Smooth muscle cell of the brain vasculature (primary cell): ENCODE measurements at regions not wholly inside any gene's neighbourhood (a gene's known extent, or its start where the extent isn't known, plus 50 kb on each side); places are given as distances from the start of the nearest gene placed in this dataset.
"Not testable (repeated sequence)": the region's sequence is repeated elsewhere in the genome, so short reads cannot be mapped to it uniquely, and the experiment has no call there.

Experiments used
- DNase-seq: peaks from one replicate; pipeline ENCODE4 v3.0.0-alpha.2; 2012; ENCODE audit warnings: low read depth, low spot score

GRCh38 chr5:62152394-62153087, 153.5 kb upstream of the KIF2A start:
- no peak for DNase-seq

DNA sequence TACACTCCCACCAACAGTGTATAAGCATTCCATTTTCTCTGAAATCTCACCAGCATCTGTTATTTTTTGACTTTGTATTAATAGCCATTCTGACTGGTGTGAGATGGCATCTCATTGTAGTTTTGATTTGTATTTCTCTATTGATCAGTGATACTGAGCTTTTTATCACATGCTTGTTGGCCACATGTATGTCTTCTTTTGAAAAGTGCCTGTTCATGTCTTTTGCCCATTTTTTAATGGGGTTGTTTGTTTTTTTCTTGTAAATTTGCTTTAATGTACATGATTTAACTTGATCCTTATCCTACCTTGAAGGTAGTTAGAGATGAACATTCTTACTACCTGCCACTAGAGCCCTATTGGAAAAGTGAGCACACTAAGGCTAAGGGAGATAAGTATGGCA, 151.2 kb upstream of the KIF2A start:
- no peak for DNase-seq

DNA sequence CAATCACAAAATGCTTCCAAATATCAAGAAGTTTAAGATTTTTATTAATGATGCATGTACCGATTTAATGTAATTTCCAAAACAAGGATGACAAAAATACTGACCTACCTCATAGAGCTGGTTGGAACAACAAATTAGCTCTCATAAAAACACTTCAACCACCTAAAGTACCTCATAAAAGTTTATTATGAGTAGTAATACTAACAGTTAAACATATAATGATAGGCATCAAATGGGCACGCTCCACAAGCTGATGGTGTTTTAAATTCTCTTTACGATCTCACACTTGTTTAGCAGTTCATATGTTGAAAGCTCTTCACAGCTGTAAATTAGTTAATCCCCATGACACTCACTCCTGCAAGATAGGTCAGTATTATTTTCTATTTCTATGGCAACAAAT, 150.0 kb upstream of the KIF2A start:
- DNase-seq: no peak

- no peak for DNase-seq
Measured at GRCh38 chr5:62167561-62168057, 138.4 kb upstream of the KIF2A start.

- no peak for DNase-seq
Measured at GRCh38 chr5:62168506-62169281, 137.3 kb upstream of the KIF2A start.

- no peak for DNase-seq
Measured at GRCh38 chr5:62178258-62178657, 127.7 kb upstream of the KIF2A start.

DNA sequence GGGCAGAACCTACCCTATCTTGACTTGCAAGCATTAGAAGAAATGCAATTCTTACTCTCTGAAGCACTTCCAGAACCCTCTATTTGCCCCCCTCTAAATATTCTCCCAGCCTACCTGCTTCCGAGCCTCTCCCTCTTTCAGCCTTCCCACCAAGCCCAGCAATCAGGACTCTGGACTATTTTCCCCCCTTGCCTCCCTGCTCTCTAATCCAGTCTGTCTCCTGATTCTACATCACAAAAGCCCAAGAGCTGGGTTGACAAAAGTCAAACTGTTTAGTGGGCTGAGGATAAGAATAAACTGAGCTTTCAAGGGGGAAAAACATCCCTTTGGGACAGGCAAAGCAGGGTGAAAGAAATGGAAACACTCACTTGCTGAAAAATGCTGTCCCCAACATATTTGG, 123.2 kb upstream of the KIF2A start:
- no peak for DNase-seq

DNA sequence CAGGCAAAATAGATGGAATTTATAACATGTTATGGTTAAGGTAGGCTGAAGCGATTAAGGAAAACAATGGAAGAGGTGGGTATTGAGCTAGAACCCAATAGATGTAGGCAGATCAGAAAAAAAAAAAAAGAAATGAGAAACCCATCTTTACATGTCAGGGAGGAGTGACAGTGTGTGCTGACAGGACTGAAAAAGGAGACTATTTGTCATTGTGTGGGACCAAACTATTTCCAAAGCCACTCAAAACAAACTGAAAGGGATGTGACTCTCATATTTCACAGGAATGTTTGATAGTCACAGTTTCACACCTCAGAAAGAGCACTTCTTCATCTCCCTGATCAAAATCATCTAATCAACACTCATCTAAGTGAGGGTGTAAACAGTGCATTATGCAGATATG, 122.3 kb upstream of the KIF2A start:
- DNase-seq: no peak

- DNase-seq: no peak
Measured at GRCh38 chr5:62184444-62184843, 121.6 kb upstream of the KIF2A start.

- DNase-seq: no peak
Measured at GRCh38 chr5:62190173-62190572, 115.8 kb upstream of the KIF2A start.

DNA sequence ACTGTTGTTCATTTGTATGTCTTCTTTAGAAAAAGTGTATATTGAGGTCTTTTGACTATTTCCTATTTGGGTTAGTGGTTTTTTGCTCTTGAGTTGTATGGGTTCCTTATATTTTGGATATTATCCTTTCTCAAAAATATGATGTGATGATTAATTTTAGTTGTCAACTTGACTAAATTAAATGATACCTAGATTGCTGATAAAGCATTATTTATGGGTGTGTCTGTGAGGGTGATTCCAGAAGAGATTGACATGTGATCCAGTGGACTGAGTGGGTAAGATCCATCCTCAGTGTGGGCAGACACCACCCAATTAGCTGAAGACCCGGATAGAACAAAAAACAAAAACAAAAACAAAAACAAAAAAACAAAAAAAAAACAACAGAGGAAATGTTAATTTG, 115.1 kb upstream of the KIF2A start:
- no peak for DNase-seq

GRCh38 chr5:62192958-62193357, 113.0 kb upstream of the KIF2A start:
- DNase-seq: no peak

DNA sequence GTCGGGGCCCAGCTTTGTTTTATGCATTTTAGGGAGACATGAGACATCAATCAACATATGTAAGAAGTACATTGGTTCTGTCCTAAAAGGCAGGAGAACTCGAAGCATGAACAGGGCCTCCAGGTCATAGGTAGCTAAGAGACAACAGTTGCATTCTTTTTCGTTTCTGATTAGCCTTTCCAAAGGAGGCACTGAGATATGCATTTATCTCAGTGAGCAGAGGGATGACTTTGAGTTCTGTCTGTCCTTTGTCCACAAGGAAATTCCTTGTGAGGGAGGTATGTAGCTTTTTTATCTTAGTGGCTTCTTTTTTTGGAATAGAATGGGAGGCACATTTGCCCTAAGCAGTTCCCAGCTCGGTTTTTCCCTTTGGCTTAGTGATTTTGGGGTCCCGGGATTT, 109.5 kb upstream of the KIF2A start:
- DNase-seq: not testable (repeated sequence)

GRCh38 chr5:62197697-62198096, 108.3 kb upstream of the KIF2A start:
- DNase-seq: no peak

- no peak for DNase-seq
Measured at GRCh38 chr5:62198421-62198820, 107.6 kb upstream of the KIF2A start.

GRCh38 chr5:62199792-62200716, 106.0 kb upstream of the KIF2A start:
- DNase-seq: no peak

- no peak for DNase-seq
Measured at GRCh38 chr5:62206150-62206829, 99.7 kb upstream of the KIF2A start.

DNA sequence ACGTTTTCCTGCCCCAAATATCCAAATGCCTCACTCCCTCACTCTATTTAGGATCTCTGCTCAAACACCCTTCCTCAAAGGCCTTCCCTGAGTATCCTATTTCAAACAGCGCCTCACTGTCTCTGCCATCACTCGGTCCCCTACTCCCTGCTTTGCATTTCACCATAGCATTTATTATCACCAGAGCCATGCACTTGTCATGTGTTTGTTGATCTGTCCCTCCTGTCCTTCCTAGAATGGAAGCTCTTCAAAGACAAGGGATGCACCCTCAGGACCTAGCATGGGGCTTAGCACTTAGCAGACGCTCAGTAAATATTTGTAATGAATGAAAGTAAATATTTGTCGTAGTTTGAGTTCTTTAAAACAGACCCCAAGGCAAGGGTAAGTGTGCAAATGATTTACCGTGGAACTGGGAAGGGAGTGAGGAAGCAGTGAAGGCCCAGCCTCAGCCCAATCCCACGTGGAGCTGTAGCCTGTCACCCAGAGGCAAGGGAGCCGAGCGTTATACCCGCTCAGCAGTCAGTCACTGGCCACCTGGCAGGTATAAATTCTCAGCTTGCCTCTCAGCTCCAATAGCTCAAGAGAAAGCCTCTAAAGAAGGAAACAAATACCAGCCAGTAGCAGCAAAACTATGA, 97.7 kb upstream of the KIF2A start:
- DNase-seq: no peak

DNA sequence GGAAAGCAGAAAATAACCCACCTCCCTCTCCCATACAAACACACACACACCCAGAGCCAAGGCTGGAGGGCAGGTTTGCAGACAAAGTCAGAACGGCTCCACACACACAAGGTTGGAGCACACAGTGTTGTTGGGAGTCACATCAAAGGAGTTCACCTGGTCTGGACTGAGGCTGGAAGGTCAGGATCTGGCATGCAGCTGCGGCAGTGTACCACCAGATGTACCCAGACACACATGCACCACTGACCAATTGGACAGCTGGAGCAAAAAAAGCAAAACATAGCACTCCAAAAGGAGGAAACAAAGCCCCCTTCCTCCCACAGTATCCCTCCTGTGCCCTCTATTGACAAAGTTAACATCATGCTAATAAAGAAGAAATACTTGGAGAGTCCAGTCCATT, 94.6 kb upstream of the KIF2A start:
- DNase-seq: no peak

GRCh38 chr5:62212648-62213047, 93.4 kb upstream of the KIF2A start:
- no peak for DNase-seq

DNA sequence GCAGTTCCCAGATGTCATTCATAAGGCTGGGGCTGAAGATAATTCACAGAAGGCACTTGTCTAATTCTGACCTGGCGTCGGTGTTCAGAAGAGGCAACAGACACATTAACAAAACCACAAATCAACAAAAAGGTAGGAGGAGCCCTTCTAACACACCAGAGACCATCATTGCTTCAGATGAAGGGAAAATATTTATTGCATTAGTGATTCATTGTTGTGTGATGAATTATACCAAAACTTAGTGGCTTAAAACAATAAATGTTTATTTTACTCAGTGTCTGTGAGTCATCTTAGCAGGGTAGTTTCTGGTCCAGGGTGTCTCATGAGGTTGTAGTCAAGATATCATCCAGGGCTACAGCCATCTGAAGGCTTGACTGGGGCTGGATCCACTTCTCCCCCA, 91.3 kb upstream of the KIF2A start:
- DNase-seq: no peak
